K562 (cell line): ENCODE measurements at regions not wholly inside any gene's neighbourhood (a gene's known extent, or its start where the extent isn't known, plus 50 kb on each side); places are given as distances from the start of the nearest gene placed in this dataset.
A peak's percentile ranks its signal among the peaks of the same experiment; 100 is the strongest.

ENCODE experiments used
- BMI1 ChIP-seq: fragments of 150-350 bp; IDR thresholded peaks from 2 replicates; pipeline ENCODE4 v1.6.1; 2014; ENCODE audit warnings: low read length
- CBFA2T2 ChIP-seq: fragments of 450-650 bp; conservative IDR thresholded peaks from 2 replicates; pipeline ENCODE4 v1.6.1; 2017; ENCODE audit warnings: mild to moderate bottlenecking
- EP300 ChIP-seq: IDR thresholded peaks from 2 replicates; pipeline ENCODE4 v1.6.1; 2012; ENCODE audit warnings: low read length, improper control_type of control experiment
- FOXP4 ChIP-seq: sonication (generic); formaldehyde crosslinking; IDR thresholded peaks from 2 replicates; pipeline ENCODE4 v1.8.0; 2022; ENCODE audit warnings: mild to moderate bottlenecking, missing genetic modification reagents, borderline replicate concordance
- KLF1 ChIP-seq: fragments of 450-650 bp; IDR thresholded peaks from 2 replicates; pipeline ENCODE4 v1.6.1; 2016; ENCODE audit warnings: missing genetic modification characterization, missing compliant biosample characterization
- SMAD4 ChIP-seq: fragments of 250-450 bp; sonication (Bioruptor Pico); conservative IDR thresholded peaks from 2 replicates; pipeline ENCODE4 v1.8.0; 2021; ENCODE audit warnings: inconsistent platforms, mild to moderate bottlenecking, moderate library complexity
- SMARCB1 ChIP-seq: IDR thresholded peaks from 2 replicates; pipeline ENCODE4 v1.6.1; 2011; ENCODE audit warnings: improper control_type of control experiment, low read depth; ENCODE audit not compliant: insufficient read length
- SRF ChIP-seq, 2 experiments: fragments of 250-450, 450-650 bp in 1 of 2; sonication (Bioruptor Pico) in 1 of 2; sonication (generic) in 1 of 2; formaldehyde crosslinking; IDR thresholded peaks; 2 replicates each; pipeline versions ENCODE4 v1.5.0 to v1.5.1; 2020 to 2022; ENCODE audit warnings: mild to moderate bottlenecking in 1 of 2, missing genetic modification reagents in 1 of 2
- TAF7 ChIP-seq: fragments of 450-650 bp; IDR thresholded peaks from 2 replicates; pipeline ENCODE4 v1.6.1; 2016; ENCODE audit warnings: missing genetic modification characterization, missing compliant biosample characterization
- TCF3 ChIP-seq: sonication (generic); formaldehyde crosslinking; IDR thresholded peaks from 2 replicates; pipeline ENCODE4 v1.4.0; 2020; ENCODE audit warnings: mild to moderate bottlenecking, missing genetic modification reagents
- ZNF232 ChIP-seq: sonication (generic); formaldehyde crosslinking; IDR thresholded peaks from 2 replicates; pipeline ENCODE4 v1.8.0; 2022; ENCODE audit warnings: mild to moderate bottlenecking, missing genetic modification reagents
- ZNF384 ChIP-seq: IDR thresholded peaks from 2 replicates; pipeline ENCODE4 v1.6.1; 2012; ENCODE audit warnings: low read depth, low read length, improper control_type of control experiment
- ZNF766 ChIP-seq: fragments of 200-800 bp; sonication (Bioruptor generic); conservative IDR thresholded peaks from 2 replicates; pipeline ENCODE4 v1.6.1; 2016; ENCODE audit warnings: missing genetic modification characterization, missing compliant biosample characterization
- TF ChIP-seq, protein P1 (sequence below), 2 experiments: fragments of 450-650 bp in 1 of 2; sonication (generic) in 1 of 2; formaldehyde crosslinking in 1 of 2; IDR thresholded peaks in 1 of 2; conservative IDR thresholded peaks in 1 of 2; 2 replicates each; pipeline versions ENCODE4 v1.6.1 to v1.8.1; 2016 to 2023; ENCODE audit warnings: mild to moderate bottlenecking in 2 of 2, moderate library complexity in 2 of 2, inconsistent platforms in 1 of 2, missing genetic modification reagents in 1 of 2
- TF ChIP-seq, protein P2 (sequence below): sonication (generic); formaldehyde crosslinking; IDR thresholded peaks from 2 replicates; pipeline ENCODE4 v1.8.1; 2023; ENCODE audit warnings: missing genetic modification reagents, mild to moderate bottlenecking, borderline replicate concordance
- TF ChIP-seq, protein P3 (sequence below): fragments of 450-650 bp; IDR thresholded peaks from 2 replicates; pipeline ENCODE4 v1.6.1; 2016; ENCODE audit warnings: missing biosample characterization, missing genetic modification characterization
- TF ChIP-seq, protein P4 (sequence below): fragments of 450-650 bp; IDR thresholded peaks from 2 replicates; pipeline ENCODE4 v1.7.0; 2016; ENCODE audit warnings: borderline replicate concordance

DNA sequence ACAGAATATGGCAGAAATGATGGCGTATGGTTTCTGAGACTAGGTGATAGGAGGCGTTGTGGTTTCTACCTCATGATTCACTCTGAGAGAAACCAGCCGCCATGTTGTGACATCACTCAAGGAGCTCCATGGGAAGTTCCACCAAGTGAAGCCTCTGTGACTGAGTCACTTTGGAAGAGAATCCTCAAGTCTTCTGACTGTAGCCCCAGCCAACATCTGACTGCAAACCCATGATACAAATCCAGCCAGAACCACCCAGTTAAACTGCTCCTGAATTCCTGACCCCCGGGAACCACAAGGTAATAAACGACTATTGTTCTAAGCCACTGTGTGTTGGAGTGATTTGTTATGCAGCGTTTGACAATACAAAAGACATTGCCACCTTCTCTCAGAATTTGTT lies 91.1 kb upstream of the CARD11 start (continued):
- TF ChIP-seq, protein P1, sequence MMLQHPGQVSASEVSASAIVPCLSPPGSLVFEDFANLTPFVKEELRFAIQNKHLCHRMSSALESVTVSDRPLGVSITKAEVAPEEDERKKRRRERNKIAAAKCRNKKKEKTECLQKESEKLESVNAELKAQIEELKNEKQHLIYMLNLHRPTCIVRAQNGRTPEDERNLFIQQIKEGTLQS (IDR thresholded peaks at IDR 0.05): peak; percentile 47; the same call in 1 of the 2 replicates
- TF ChIP-seq, protein P1 (CRISPR knock-in tag; conservative IDR thresholded peaks at IDR 0.05): no peak
- no peak for TF ChIP-seq EP300
- no peak for TF ChIP-seq SMAD4 (CRISPR knock-in tag)
- TF ChIP-seq, protein P2, sequence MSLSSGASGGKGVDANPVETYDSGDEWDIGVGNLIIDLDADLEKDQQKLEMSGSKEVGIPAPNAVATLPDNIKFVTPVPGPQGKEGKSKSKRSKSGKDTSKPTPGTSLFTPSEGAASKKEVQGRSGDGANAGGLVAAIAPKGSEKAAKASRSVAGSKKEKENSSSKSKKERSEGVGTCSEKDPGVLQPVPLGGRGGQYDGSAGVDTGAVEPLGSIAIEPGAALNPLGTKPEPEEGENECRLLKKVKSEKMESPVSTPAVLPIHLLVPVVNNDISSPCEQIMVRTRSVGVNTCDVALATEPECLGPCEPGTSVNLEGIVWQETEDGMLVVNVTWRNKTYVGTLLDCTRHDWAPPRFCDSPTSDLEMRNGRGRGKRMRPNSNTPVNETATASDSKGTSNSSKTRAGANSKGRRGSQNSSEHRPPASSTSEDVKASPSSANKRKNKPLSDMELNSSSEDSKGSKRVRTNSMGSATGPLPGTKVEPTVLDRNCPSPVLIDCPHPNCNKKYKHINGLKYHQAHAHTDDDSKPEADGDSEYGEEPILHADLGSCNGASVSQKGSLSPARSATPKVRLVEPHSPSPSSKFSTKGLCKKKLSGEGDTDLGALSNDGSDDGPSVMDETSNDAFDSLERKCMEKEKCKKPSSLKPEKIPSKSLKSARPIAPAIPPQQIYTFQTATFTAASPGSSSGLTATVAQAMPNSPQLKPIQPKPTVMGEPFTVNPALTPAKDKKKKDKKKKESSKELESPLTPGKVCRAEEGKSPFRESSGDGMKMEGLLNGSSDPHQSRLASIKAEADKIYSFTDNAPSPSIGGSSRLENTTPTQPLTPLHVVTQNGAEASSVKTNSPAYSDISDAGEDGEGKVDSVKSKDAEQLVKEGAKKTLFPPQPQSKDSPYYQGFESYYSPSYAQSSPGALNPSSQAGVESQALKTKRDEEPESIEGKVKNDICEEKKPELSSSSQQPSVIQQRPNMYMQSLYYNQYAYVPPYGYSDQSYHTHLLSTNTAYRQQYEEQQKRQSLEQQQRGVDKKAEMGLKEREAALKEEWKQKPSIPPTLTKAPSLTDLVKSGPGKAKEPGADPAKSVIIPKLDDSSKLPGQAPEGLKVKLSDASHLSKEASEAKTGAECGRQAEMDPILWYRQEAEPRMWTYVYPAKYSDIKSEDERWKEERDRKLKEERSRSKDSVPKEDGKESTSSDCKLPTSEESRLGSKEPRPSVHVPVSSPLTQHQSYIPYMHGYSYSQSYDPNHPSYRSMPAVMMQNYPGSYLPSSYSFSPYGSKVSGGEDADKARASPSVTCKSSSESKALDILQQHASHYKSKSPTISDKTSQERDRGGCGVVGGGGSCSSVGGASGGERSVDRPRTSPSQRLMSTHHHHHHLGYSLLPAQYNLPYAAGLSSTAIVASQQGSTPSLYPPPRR (CRISPR knock-in tag): no peak
- TF ChIP-seq BMI1: no peak
- TF ChIP-seq FOXP4 (CRISPR knock-in tag): no peak
- no peak for TF ChIP-seq SMARCB1
- TF ChIP-seq, protein P3, sequence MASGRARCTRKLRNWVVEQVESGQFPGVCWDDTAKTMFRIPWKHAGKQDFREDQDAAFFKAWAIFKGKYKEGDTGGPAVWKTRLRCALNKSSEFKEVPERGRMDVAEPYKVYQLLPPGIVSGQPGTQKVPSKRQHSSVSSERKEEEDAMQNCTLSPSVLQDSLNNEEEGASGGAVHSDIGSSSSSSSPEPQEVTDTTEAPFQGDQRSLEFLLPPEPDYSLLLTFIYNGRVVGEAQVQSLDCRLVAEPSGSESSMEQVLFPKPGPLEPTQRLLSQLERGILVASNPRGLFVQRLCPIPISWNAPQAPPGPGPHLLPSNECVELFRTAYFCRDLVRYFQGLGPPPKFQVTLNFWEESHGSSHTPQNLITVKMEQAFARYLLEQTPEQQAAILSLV (tag): no peak
- no peak for TF ChIP-seq KLF1 (tag)
- TF ChIP-seq ZNF384: no peak
- TF ChIP-seq CBFA2T2: no peak
- peak; percentile 76 for TF ChIP-seq ZNF766 (CRISPR knock-in tag)
- TF ChIP-seq ZNF232: no peak
- TF ChIP-seq TCF3 (CRISPR knock-in tag): no peak
- TF ChIP-seq TAF7 (tag): no peak
- TF ChIP-seq, protein P4, sequence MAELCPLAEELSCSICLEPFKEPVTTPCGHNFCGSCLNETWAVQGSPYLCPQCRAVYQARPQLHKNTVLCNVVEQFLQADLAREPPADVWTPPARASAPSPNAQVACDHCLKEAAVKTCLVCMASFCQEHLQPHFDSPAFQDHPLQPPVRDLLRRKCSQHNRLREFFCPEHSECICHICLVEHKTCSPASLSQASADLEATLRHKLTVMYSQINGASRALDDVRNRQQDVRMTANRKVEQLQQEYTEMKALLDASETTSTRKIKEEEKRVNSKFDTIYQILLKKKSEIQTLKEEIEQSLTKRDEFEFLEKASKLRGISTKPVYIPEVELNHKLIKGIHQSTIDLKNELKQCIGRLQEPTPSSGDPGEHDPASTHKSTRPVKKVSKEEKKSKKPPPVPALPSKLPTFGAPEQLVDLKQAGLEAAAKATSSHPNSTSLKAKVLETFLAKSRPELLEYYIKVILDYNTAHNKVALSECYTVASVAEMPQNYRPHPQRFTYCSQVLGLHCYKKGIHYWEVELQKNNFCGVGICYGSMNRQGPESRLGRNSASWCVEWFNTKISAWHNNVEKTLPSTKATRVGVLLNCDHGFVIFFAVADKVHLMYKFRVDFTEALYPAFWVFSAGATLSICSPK: no peak
- no peak for TF ChIP-seq SRF (CRISPR knock-in tag; IDR thresholded peaks at IDR 0.05)
